Esophagus (tissue), 2 donors: ENCODE measurements at regions not wholly inside any gene's neighbourhood (a gene's known extent, or its start where the extent isn't known, plus 50 kb on each side); places are given as distances from the start of the nearest gene placed in this dataset.

Source experiments
- H3K27ac ChIP-seq, 2 donors: one replicate each; pipeline ENCODE4 v1.5.1; 2013; ENCODE audit warnings: low read depth in 2 of 2, mild to moderate bottlenecking in 2 of 2, inconsistent platforms in 1 of 2, low read length in 1 of 2, moderate library complexity in 1 of 2
- H3K27me3 ChIP-seq, 2 donors: one replicate each; pipeline ENCODE4 v1.6.1; 2013; ENCODE audit warnings: low read length in 2 of 2, control low read depth in 1 of 2, mild to moderate bottlenecking in 1 of 2; ENCODE audit not compliant: insufficient read depth in 2 of 2, control insufficient read depth in 1 of 2
- H3K36me3 ChIP-seq, 2 donors: one replicate each; pipeline ENCODE4 v1.6.1; 2013; ENCODE audit warnings: low read length in 1 of 2; ENCODE audit not compliant: control insufficient read depth in 2 of 2, insufficient read depth in 2 of 2
- H3K4me1 ChIP-seq, 2 donors: one replicate each; pipeline ENCODE4 v1.6.1; 2013; ENCODE audit warnings: low read length in 1 of 2; ENCODE audit not compliant: control insufficient read depth in 2 of 2, insufficient read depth in 2 of 2
- H3K4me3 ChIP-seq, 2 donors: one replicate each; pipeline ENCODE4 v1.5.1; 2013; ENCODE audit warnings: low read length in 2 of 2, mild to moderate bottlenecking in 2 of 2, low read depth in 1 of 2, moderate library complexity in 1 of 2
- H3K9me3 ChIP-seq, 2 donors: one replicate each; pipeline ENCODE4 v1.6.1; 2013; ENCODE audit warnings: mild to moderate bottlenecking in 2 of 2, low read depth in 1 of 2, low read length in 1 of 2, moderate library complexity in 1 of 2; ENCODE audit not compliant: control insufficient read depth in 2 of 2, insufficient read depth in 1 of 2
- WGBS, 2 donors: extraction: QIAGEN DNeasy Blood & Tissue Kit; methylation state at CpG; one replicate each; pipeline ENCODE4 v1.1.7; 2013; 5-methylcytosine and 5-hydroxymethylcytosine counted together
- donor health status: healthy with polysubstance abuse.
- donor health status: Bipolar disorder and iron deficiency.

- Histone ChIP-seq H3K27me3 (no peaks in the 10 kb centered on the region), H3K9me3 (peaks cover 0 to 2% of the 10 kb centered on the region in 2 donors), H3K4me3 (no peak overlapping the region), H3K4me1 (no peaks in the 10 kb centered on the region), H3K27ac (no peak overlapping the region), H3K36me3 (no peaks in the 10 kb centered on the region)
These were observed 388.9 kb downstream of the PCNX1 start for GRCh38 chr14:71296184-71296583.

GRCh38 chr14:71300566-71301330 lies 393.5 kb downstream of the PCNX1 start:
- Histone ChIP-seq H3K27me3 (no peaks in the 10 kb centered on the region), H3K36me3 (no peaks in the 10 kb centered on the region), H3K27ac (no peak overlapping the region), H3K4me1 (no peaks in the 10 kb centered on the region), H3K4me3 (no peak overlapping the region), H3K9me3 (peaks cover 0 to 3% of the 10 kb centered on the region in 2 donors)
- WGBS, 2 donors, result 63% methylated on average over 5 of the region's 5 CpGs

DNA sequence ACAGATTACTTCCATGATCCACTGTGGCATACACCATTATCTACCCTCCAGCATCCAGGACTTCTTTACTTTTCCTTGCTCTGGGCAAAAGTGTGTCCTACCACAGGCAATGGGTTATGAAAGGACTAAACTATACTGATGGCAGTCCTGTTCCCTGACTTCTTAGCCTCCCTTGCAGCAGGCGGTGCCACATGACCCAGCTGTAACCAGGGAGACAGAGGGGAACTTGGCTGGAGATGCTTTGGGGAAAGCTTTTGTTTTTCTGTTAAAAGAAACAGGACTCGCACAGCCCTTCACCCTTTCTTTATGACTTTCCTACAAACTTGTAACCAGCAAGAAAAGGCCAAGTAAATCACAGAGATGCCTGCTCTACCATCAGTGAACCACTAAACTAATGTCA lies 394.4 kb downstream of the PCNX1 start:
- H3K9me3 ChIP-seq, result peaks cover 0 to 3% of the 10 kb centered on the region in 2 donors
- no peak overlapping the region for H3K27ac ChIP-seq
- H3K27me3 ChIP-seq, result no peaks in the 10 kb centered on the region
- H3K4me3 ChIP-seq, result no peak overlapping the region
- no peaks in the 10 kb centered on the region for H3K36me3 ChIP-seq
- WGBS, 2 donors, result 91 to 96% methylated on average over 2 of the region's 2 CpGs
- H3K4me1 ChIP-seq, result no peaks in the 10 kb centered on the region

DNA sequence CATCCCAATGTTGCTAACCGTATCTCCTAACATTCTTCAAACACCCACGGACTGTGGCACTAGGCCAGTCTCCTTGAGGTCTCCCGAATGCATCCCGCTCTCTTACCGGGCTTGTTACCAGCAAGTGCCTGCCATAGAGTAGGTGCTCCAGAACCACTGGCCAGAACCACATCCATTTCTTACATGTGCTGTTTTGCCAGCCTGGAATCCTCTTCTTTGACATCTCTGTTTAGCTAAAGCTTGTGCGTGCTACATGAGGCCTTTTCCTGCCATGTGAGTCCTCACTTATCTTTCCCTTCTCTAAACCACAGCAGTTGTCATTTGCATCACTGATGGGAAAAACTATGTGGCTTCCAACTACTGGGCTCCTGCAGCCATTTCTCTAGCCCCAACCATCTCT lies 397.4 kb downstream of the PCNX1 start:
- Histone ChIP-seq H3K27me3 (no peaks in the 10 kb centered on the region), H3K4me1 (no peaks in the 10 kb centered on the region), H3K4me3 (no peak overlapping the region), H3K27ac (no peak overlapping the region), H3K9me3 (peaks cover 0 to 3% of the 10 kb centered on the region in 2 donors), H3K36me3 (no peaks in the 10 kb centered on the region)
- 83 to 92% methylated on average over 6 of the region's 6 CpGs for WGBS, 2 donors

- H3K9me3 ChIP-seq, result peaks cover 0 to 3% of the 10 kb centered on the region in 2 donors
- H3K36me3 ChIP-seq, result no peaks in the 10 kb centered on the region
- no peaks in the 10 kb centered on the region for H3K4me1 ChIP-seq
- H3K27ac ChIP-seq, result no peak overlapping the region
- H3K4me3 ChIP-seq, result no peak overlapping the region
- H3K27me3 ChIP-seq, result no peaks in the 10 kb centered on the region
- WGBS, 2 donors, result 93 to 94% methylated on average over 1 of the region's 1 CpG
These were observed 401.4 kb downstream of the PCNX1 start for GRCh38 chr14:71308671-71309070.

DNA sequence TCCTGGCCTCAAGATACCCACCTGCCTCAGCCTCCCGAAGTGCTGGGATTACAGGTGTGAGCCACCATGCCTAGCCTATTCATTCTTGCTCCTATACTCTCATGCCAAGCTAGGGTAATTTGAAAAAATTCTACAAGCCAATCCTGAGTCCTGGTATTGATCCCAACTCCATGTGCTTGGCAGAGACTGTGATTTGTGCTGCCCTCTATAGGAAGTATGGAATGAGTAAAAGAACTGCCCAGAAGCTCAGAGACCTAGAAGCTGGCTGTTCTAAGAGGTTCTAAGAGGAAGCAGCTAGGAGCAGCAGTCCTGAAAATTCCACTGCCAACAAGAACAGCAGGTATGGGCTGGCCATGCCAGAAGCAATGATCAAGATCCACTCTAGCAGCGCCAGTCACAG lies 402.5 kb downstream of the PCNX1 start:
- no peak overlapping the region for H3K4me3 ChIP-seq
- H3K27me3 ChIP-seq, result no peaks in the 10 kb centered on the region
- H3K4me1 ChIP-seq, result no peaks in the 10 kb centered on the region
- no peaks in the 10 kb centered on the region for H3K9me3 ChIP-seq
- no peaks in the 10 kb centered on the region for H3K36me3 ChIP-seq
- 85 to 92% methylated on average over 2 of the region's 2 CpGs for WGBS, 2 donors
- H3K27ac ChIP-seq, result no peak overlapping the region

DNA sequence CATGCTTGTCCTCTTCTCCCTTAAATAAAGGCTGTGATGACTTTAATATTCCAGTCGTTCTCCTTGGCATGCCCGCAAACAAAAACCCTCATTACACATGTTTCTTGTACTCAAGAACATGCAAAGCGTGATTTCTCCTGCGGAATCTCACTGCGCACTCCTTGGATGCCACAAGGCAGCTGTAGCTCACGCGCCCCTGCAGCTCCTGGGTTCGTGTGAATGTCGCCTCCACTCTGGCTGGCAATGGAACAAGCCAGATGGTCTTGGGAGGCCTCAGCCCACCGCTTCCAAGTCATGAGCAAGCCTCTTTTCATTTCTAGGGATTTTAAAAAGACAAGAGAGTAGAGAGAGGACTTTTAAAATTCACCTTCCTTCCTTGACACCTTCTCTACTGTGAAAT lies 403.8 kb downstream of the PCNX1 start:
- H3K27me3 ChIP-seq, result no peaks in the 10 kb centered on the region
- H3K36me3 ChIP-seq, result no peaks in the 10 kb centered on the region
- 87 to 91% methylated on average over 10 of the region's 10 CpGs for WGBS, 2 donors

DNA sequence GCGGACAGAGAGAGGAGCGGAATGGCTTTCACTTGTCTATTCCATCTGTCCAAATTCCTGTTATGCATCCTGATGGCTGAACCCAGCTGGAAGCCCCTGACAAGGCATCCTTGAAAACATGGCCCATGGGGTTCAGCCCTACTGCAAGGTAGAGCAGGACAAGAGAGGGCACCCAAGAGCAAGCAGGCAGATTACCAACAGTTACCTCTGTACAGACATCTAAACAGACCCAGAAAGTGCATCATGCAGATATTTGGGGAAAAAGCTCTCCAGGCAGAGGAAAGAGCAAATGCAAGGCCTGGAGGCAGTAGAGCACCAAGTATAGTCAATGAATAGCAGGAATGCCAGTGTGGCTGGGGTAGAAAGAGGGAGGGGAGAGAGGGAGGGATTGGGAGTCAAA lies 407.5 kb downstream of the PCNX1 start:
- Histone ChIP-seq H3K9me3 (no peaks in the 10 kb centered on the region), H3K27ac (no peak overlapping the region), H3K4me3 (no peak overlapping the region), H3K36me3 (no peaks in the 10 kb centered on the region), H3K27me3 (no peaks in the 10 kb centered on the region), H3K4me1 (peaks cover 0 to 3% of the 10 kb centered on the region in 2 donors)
- WGBS, 2 donors, result 98 to 100% methylated on average over 2 of the region's 2 CpGs

More for the DNA sequence above, 403.8 kb downstream of the PCNX1 start:
- Histone ChIP-seq H3K4me3 (no peak overlapping the region), H3K4me1 (no peaks in the 10 kb centered on the region), H3K27ac (no peak overlapping the region), H3K9me3 (no peaks in the 10 kb centered on the region)

DNA sequence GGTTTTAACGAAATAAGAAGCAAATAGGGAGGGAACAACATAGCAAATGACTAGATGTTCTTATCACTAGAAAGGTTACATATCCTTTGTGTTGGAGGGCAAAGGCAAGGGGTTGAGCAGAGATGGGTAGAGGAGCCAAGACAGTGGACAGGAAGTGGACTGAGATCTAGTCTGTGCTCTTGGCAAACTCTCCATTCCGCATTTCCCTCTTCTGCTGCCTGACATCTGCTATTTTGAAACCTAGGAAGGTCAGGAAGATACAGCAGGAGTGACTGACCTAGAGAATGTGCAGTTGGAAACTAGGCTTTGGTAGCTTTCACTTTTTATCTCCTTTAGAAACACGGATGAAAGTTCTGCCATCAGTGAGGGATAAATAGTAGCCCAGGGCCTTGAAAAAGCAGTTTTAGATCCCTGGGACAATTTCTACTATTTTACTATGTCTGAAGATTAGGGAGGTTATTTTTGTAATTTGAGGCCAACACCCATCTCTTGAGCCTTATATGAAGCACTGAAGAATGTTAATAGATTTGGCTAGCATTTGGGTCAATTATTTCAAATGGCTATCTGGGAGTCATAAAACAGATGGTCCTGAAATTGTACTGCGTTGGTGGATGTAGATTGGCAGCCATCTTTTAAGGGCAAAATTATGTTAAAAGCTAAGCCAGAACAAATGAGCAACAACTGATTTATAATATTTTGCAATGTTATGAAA lies 410.3 kb downstream of the PCNX1 start:
- Histone ChIP-seq H3K36me3 (no peaks in the 10 kb centered on the region), H3K4me1 (peaks cover 0 to 3% of the 10 kb centered on the region in 2 donors), H3K27me3 (no peaks in the 10 kb centered on the region), H3K4me3 (no peak overlapping the region), H3K27ac (no peak overlapping the region), H3K9me3 (no peaks in the 10 kb centered on the region)
- WGBS, 2 donors, result 82 to 86% methylated on average over 4 of the region's 4 CpGs

DNA sequence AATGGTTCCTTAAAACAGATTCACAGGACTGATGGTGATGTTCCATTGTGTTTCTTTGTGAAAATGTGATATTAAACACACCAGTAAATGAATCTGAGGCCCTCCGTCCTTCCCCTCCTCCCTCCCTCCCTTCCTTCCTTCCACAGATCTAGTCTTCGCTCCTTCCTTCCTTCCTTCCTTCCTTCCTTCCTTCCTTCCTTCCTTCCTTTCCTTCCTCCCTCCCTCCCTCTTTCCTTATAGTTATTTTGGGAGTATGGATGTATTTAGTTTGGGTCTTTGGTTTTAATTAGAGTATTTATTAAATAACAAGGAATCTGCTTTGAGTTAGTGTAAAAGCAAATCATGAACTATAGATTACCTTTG lies 410.8 kb downstream of the PCNX1 start:
- Histone ChIP-seq H3K4me3 (no peak overlapping the region), H3K9me3 (no peaks in the 10 kb centered on the region), H3K27ac (no peak overlapping the region), H3K36me3 (no peaks in the 10 kb centered on the region), H3K27me3 (no peaks in the 10 kb centered on the region), H3K4me1 (peaks cover 0 to 3% of the 10 kb centered on the region in 2 donors)
- 88 to 89% methylated on average over 2 of the region's 2 CpGs for WGBS, 2 donors
